Astrocyte of the cerebellum (primary cell): ENCODE measurements at regions not wholly inside any gene's neighbourhood (a gene's known extent, or its start where the extent isn't known, plus 50 kb on each side); places are given as distances from the start of the nearest gene placed in this dataset.

ENCODE experiments used
- DNase-seq: peaks from one replicate; pipeline ENCODE4 v3.0.0-alpha.2; 2011; ENCODE audit warnings: low read depth
- H3K4me3 ChIP-seq: 2 replicates; pipeline ENCODE4 v1.5.1; 2011; ENCODE audit warnings: mild to moderate bottlenecking, low read depth, low read length, moderate library complexity
- in situ Hi-C: cut with HindIII; loops from 2 replicates; pipeline ENCODE4 v1.10.0; 2017; ENCODE audit warnings: low sequenced_read_pairs
- TF ChIP-seq, protein P1 (sequence below): IDR thresholded peaks from 2 replicates; pipeline ENCODE4 v1.5.1; 2012; ENCODE audit warnings: low read length, low read depth, moderate library complexity, mild to moderate bottlenecking; ENCODE audit errors: missing control alignments

DNA sequence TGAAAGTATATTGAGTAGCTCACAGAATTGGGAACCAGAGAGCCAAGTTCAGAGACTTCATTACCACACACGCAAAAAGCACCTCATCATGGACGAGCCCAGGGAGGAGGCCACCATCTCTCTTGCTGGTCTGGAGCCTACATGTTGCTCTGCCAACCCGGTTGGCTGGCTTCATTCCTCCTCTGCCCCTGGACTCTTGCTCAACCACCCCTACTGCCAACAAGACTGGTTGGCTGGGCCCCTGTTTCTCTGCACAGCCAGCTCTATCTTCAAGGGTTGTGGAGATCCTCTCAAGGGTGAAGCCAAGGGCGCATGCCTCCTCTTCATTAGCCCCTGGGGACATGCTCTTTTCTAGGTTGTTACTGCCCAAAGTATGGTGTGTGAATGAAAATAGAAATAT lies 142.7 kb downstream of the JCAD start:
- H3K4me3 ChIP-seq = no peak overlapping the region
- in situ Hi-C loops = no loop called here
- DNase-seq = no peak
- TF ChIP-seq, protein P1, sequence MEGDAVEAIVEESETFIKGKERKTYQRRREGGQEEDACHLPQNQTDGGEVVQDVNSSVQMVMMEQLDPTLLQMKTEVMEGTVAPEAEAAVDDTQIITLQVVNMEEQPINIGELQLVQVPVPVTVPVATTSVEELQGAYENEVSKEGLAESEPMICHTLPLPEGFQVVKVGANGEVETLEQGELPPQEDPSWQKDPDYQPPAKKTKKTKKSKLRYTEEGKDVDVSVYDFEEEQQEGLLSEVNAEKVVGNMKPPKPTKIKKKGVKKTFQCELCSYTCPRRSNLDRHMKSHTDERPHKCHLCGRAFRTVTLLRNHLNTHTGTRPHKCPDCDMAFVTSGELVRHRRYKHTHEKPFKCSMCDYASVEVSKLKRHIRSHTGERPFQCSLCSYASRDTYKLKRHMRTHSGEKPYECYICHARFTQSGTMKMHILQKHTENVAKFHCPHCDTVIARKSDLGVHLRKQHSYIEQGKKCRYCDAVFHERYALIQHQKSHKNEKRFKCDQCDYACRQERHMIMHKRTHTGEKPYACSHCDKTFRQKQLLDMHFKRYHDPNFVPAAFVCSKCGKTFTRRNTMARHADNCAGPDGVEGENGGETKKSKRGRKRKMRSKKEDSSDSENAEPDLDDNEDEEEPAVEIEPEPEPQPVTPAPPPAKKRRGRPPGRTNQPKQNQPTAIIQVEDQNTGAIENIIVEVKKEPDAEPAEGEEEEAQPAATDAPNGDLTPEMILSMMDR = no peak

DNA sequence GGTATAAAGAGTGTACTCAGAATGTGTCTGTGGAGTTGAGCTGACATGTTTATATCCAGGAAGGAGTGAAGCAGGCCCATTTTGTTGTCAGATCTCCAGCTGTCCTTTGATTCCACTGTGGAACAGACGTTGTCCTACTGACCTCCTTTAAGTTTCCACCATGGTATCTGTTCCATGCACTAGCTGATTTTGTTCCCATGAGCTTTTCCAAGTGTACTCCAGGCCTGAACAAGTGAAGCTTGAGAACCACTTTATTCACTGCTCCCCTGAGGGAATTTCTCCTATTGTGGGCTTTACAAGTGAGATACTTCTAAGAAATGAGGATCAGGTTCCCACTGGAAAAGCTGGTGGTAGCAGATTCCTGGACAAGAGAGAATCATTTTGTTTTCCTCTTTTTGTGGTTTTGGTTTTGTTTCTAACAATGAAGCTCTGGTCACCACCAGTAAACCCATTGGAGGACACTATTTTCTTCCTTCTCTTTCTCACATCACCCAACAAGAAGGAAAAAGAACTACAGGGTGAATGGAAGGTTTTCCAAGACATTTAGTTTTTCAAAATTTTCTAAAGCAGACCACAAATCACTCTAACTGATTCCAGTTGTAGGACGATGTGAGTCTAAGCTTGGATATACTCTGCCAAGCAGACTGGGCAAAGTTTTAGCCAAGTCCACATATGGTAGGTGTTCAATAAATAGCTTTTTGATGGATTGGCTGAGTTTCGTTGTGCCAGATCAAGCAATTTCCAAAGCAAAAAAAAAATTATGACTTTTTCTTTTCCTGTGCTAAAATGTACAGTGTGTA lies 144.2 kb downstream of the JCAD start:
- no peak overlapping the region for H3K4me3 ChIP-seq
- TF ChIP-seq, protein P1 = no peak
- in situ Hi-C loops = no loop called here
- DNase-seq = peak; percentile 80

DNA sequence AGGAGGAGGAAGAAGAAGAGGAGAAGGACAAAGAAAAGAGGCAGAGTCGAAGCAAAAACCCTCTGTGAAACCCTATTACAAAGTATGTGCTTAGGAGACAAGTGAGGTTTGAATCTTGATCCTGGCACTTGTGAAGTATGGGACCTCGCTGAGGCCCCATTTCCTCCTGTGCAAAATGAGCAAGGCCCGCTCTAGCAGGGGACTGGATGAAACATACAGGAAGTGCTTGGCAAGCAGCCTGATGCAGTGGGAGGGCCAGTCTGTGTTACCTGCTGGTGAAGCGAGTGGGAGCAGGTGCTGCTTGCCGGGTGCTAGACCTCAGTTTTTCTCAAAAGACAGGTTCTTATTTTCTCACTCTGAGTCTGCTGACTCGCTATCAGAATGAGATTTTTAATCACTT lies 150.4 kb downstream of the JCAD start:
- DNase-seq = no peak
- no peak overlapping the region for H3K4me3 ChIP-seq
- in situ Hi-C loops = no loop called here
- TF ChIP-seq, protein P1 = no peak

DNA sequence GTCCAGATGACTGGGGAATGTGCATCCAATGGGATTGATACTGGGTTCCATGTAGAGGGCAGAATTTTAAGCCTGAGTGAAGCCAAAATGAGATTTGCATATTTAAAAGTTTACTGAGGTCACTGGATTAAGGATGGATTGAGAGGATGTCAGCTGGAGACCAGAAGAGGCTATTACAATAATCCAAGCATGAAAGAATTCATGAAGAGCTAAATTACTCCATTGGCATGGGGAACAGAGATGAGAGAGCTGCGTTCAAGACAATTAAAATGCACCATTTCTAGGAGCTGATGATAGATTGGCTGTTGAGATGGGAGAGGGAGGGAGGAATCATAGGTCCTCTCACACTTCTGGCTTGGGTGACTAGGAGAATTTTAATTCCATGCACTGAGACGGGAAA lies 158.5 kb downstream of the JCAD start:
- no peak overlapping the region for H3K4me3 ChIP-seq
- in situ Hi-C loops = no loop called here
- TF ChIP-seq, protein P1 = no peak
- no peak for DNase-seq

DNA sequence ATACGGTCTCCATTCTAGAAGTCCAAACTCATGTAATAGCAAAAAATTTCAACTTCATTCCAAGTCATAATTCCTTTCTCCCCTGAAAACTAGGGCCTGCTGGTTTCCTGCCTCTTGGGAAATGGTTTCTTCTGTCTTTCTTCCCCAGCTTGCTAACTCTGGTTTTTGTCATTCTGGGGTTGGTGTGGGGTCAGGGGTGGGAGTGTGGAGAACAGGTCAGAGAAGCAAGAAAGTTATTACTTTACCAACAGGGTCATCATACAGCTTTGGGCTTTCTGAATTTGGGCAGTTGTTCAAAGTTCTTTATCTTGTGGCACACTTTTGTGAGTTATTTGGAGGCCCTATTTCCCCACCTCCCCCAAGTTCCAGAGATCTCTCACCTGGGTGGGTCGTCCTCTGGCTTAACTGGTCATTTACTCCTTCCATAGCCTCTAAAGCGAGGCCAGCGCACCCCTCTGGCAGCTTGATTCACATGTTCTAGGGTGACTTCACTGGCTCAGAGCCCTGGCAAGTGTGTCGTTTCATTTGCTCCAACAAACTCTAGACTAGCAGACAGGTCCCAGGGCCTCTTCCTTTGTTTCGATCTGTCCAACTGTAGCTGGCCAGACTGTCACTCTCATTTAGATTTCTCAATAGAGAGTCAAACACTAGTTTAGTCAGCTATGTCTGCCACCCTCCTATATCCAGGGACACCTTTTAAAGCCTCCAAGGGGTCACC lies 161.2 kb downstream of the JCAD start:
- no peak for DNase-seq
- H3K4me3 ChIP-seq = no peak overlapping the region
- TF ChIP-seq, protein P1 = no peak
- in situ Hi-C loops = no loop called here

DNA sequence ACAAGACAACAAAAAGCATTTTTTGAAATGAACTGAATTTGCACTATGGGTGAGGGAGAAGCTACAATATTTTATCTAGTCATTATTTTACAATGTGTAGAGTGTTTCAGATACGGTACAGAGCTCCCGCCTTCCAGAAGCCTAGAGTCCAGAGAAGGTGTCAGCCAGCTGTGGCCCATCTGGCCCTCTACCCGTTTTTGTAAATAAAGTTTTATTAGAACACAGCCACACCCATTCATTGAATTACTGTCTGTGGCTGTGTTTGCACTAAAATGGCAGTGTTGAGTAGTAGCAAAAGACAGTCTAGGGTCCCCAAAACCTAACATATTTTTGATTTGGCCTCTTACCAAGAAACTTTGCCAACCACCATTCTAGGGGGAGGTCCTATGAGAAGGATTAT lies 162.0 kb downstream of the JCAD start:
- in situ Hi-C loops = no loop called here
- H3K4me3 ChIP-seq = no peak overlapping the region
- TF ChIP-seq, protein P1 = no peak
- DNase-seq = no peak
